MCF 10A (cell line): ENCODE measurements at regions not wholly inside any gene's neighbourhood (a gene's known extent, or its start where the extent isn't known, plus 50 kb on each side); places are given as distances from the start of the nearest gene placed in this dataset.

ENCODE experiments used
- BruUV-seq: library from RNA; stranded (reverse); fragments of 400-500 nt; replicated peaks from 2 replicates; lab custom pipeline; 2021; lab: Mats Ljungman, UMichigan
- CTCF ChIA-PET: fragments of 300-600 bp; sonication (Branson Sonifier 250); formaldehyde crosslinking; extraction: SDS; loops from one replicate; lab custom pipeline; 2021; ENCODE audit warnings: antibody characterized with exemption, inconsistent platforms; lab: Yijun Ruan, JAX
- POLR2A ChIA-PET: fragments of 300-600, 350-650 bp; sonication (Branson Sonifier 250); formaldehyde crosslinking; extraction: SDS; loops from one replicate; lab custom pipeline; 2020; ENCODE audit warnings: antibody characterized with exemption, inconsistent platforms; lab: Yijun Ruan, JAX
- DNase-seq: peaks from one replicate; pipeline ENCODE4 v3.0.0-alpha.2; 2018; ENCODE audit not compliant: unreplicated experiment
- H3K27ac Mint-ChIP-seq: one replicate; pipeline ENCODE4 v1.8.0; 2022; ENCODE audit warnings: mild to moderate bottlenecking, low read depth, mixed read lengths; ENCODE audit not compliant: unreplicated experiment
- H3K27me3 Mint-ChIP-seq: one replicate; pipeline ENCODE4 v1.8.0; 2022; ENCODE audit warnings: mixed read lengths; ENCODE audit not compliant: insufficient read depth, unreplicated experiment
- H3K36me3 Mint-ChIP-seq: one replicate; pipeline ENCODE4 v1.8.0; 2022; ENCODE audit warnings: mild to moderate bottlenecking, moderate library complexity, mixed read lengths; ENCODE audit not compliant: insufficient read depth, unreplicated experiment
- H3K4me1 Mint-ChIP-seq: one replicate; pipeline ENCODE4 v1.8.0; 2022; ENCODE audit warnings: mixed read lengths; ENCODE audit not compliant: insufficient read depth, unreplicated experiment
- H3K4me3 Mint-ChIP-seq: one replicate; pipeline ENCODE4 v1.8.0; 2022; ENCODE audit warnings: mild to moderate bottlenecking, moderate library complexity, mixed read lengths; ENCODE audit not compliant: unreplicated experiment
- H3K9me3 Mint-ChIP-seq: one replicate; pipeline ENCODE4 v1.8.0; 2022; ENCODE audit warnings: mixed read lengths; ENCODE audit not compliant: unreplicated experiment
- intact Hi-C: fragments of 100-400 bp; cut with micrococcal nuclease; formaldehyde crosslinking; loops from 2 replicates; pipeline ENCODE4 v1.14.1; 2022
- TF ChIP-seq, protein P1 (sequence below): fragments of 200-600 bp; IDR thresholded peaks from one replicate; pipeline ENCODE4 v1.8.0; 2022; ENCODE audit warnings: antibody characterized with exemption, mild to moderate bottlenecking; ENCODE audit not compliant: unreplicated experiment

DNA sequence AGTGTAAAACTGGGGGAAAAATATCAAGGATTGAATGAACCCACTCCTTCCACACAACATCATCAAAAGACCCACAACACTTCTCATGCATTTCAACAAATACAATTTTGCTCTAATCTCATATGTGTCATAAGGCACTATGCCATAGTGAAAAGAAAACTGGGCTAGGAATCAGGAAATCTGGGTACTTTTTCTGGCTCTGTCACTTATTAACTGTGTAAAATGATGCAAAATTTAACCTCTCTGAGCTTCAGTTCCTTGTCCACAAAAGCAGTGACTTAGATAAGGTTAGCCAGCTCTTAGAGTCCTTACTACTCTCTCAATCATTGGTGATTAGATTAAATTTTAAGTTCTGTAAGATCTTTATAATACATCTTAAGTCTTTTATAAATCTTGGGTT, 250.5 kb upstream of the SOX5 start:
- ChIA-PET CTCF (no interaction called here), POLR2A (no interaction called here)
- H3K9me3 Mint-ChIP-seq = peaks cover 8% of the 10 kb centered on the region

DNA sequence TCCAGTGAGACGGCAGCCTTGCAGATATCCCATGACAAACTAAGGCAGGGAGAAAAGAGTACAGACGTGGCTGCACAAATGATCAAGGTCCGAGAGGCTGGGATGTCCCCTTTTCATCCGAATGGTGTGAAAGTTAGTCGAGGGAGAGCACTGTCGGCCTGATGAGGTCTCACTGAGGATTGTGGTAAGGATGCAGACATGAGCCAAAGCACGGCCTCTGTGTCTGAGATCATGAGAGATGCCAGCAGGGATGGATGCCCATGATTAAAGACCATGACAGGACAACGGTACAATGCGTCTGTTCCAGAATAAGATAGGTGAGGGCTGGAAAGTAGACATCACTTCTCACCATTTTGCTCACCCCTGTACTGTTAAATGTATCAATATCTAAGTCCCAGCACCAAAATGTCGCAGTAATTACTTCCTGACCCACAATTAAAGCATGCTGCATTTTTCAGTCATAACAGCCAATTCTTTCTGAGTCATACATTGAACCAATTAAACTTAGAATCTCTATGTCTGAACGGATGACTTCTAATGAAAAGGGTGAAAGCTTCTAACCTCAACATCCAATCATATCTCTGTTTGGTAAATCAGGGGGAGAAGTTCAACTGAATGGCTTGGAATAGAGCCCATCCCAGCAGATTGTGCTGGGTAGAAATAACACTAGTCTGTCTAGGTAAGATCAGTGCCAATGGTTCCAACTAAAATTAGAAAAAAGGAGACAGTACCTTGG, 249.6 kb upstream of the SOX5 start:
- intact Hi-C loops = no loop called here
- Mint-ChIP-seq H3K4me1 (peaks cover 5% of the 10 kb centered on the region), H3K27me3 (no peaks in the 10 kb centered on the region), H3K4me3 (no peak overlapping the region), H3K9me3 (peaks cover 6% of the 10 kb centered on the region), H3K27ac (no peak overlapping the region), H3K36me3 (no peaks in the 10 kb centered on the region)
- no peak for DNase-seq
- POLR2A ChIA-PET = no interaction called here
- BruUV-seq = no TSS peak
- CTCF ChIA-PET = no interaction called here
- TF ChIP-seq, protein P1, sequence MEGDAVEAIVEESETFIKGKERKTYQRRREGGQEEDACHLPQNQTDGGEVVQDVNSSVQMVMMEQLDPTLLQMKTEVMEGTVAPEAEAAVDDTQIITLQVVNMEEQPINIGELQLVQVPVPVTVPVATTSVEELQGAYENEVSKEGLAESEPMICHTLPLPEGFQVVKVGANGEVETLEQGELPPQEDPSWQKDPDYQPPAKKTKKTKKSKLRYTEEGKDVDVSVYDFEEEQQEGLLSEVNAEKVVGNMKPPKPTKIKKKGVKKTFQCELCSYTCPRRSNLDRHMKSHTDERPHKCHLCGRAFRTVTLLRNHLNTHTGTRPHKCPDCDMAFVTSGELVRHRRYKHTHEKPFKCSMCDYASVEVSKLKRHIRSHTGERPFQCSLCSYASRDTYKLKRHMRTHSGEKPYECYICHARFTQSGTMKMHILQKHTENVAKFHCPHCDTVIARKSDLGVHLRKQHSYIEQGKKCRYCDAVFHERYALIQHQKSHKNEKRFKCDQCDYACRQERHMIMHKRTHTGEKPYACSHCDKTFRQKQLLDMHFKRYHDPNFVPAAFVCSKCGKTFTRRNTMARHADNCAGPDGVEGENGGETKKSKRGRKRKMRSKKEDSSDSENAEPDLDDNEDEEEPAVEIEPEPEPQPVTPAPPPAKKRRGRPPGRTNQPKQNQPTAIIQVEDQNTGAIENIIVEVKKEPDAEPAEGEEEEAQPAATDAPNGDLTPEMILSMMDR = no peak

More for the DNA sequence above, 250.5 kb upstream of the SOX5 start:
- H3K27ac Mint-ChIP-seq = no peak overlapping the region
- no peaks in the 10 kb centered on the region for H3K27me3 Mint-ChIP-seq
- H3K4me3 Mint-ChIP-seq = no peak overlapping the region
- TF ChIP-seq, protein P1 = no peak
- intact Hi-C loops = no loop called here
- H3K4me1 Mint-ChIP-seq = peaks cover 5% of the 10 kb centered on the region
- no peak for DNase-seq
- H3K36me3 Mint-ChIP-seq = no peaks in the 10 kb centered on the region
- BruUV-seq = no TSS peak

DNA sequence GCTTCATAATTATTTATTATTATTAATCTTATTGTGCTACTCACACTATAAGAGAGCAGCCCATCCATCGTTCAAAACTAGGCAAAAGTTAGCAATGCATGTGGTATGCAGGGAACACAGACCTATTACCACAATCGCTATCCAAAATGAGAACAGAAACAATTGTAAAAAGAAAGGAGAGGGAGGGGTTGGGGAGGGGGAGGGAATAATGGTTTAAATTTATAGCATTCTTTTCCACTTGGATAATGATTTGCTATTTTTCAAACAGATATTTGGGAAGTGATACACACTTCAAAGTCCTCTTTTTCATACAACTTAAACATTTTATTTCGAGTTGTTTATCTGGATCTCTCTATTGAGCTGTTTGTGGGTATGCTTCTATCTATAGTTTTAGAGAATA, 248.6 kb upstream of the SOX5 start:
- H3K4me1 Mint-ChIP-seq = peaks cover 5% of the 10 kb centered on the region
- H3K4me3 Mint-ChIP-seq = no peak overlapping the region
- ChIA-PET CTCF (no interaction called here), POLR2A (no interaction called here)
- no peaks in the 10 kb centered on the region for H3K27me3 Mint-ChIP-seq
- no peak overlapping the region for H3K27ac Mint-ChIP-seq
- BruUV-seq = no TSS peak
- no peak for DNase-seq
- TF ChIP-seq, protein P1 = no peak
- intact Hi-C loops = no loop called here
- H3K36me3 Mint-ChIP-seq = no peaks in the 10 kb centered on the region
- H3K9me3 Mint-ChIP-seq = no peaks in the 10 kb centered on the region

DNA sequence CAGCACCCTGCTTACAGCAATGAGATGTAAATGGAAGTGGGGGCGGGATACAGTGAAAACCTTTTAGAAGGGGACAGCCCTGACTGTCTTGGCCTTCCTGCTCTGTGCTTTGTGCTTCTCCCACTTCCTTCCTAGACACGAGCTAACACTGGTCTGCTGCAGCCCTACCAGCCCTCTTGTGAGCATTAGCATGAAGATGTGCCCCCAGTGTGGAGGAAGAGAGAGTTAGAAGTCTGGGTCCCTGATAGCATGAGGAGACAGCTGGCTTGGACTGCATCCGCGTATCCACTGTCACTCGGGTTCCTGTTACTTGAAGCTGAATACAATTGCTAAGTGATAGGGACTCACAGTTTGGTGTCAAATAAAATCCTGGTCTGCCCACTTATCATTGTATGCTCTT, 248.1 kb upstream of the SOX5 start:
- no peaks in the 10 kb centered on the region for H3K9me3 Mint-ChIP-seq
- no peak for DNase-seq
- no peaks in the 10 kb centered on the region for H3K36me3 Mint-ChIP-seq
- H3K27me3 Mint-ChIP-seq = no peaks in the 10 kb centered on the region
- BruUV-seq = no TSS peak
- CTCF ChIA-PET = no interaction called here
- intact Hi-C loops = no loop called here
- TF ChIP-seq, protein P1 = no peak
- POLR2A ChIA-PET = interaction anchor here (0.8 kb wide), 1 partner anchor 338 kb away, joined by 3 read pairs; no protein-coding TSS in a partner anchor
- peaks cover 5% of the 10 kb centered on the region for H3K4me1 Mint-ChIP-seq
- H3K27ac Mint-ChIP-seq = no peak overlapping the region
- H3K4me3 Mint-ChIP-seq = no peak overlapping the region
